Activated CD4-positive, alpha-beta memory T cell treated with anti-CD3 and anti-CD28 coated beads, Interleukin-2, amount 10 ng/mL, durations not matched to agents 7 days and 5 days (primary cell): ENCODE measurements at regions not wholly inside any gene's neighbourhood (a gene's known extent, or its start where the extent isn't known, plus 50 kb on each side); places are given as distances from the start of the nearest gene placed in this dataset.

ENCODE experiments used
- CTCF ChIA-PET: fragments of 350-600 bp; sonication (Branson Sonifier 250); formaldehyde crosslinking; loops from one replicate; lab custom pipeline; 2021; ENCODE audit warnings: antibody characterized with exemption, inconsistent platforms; lab: Charles Lee
- POLR2A ChIA-PET: fragments of 350-600 bp; sonication (Branson Sonifier 250); formaldehyde crosslinking; loops from one replicate; lab custom pipeline; 2021; ENCODE audit warnings: antibody characterized with exemption; lab: Charles Lee
- DNase-seq: peaks from one replicate; pipeline ENCODE4 v3.0.0-alpha.2; 2020
- H3K27ac Mint-ChIP-seq: one replicate; pipeline ENCODE4 v1.8.0; 2021; ENCODE audit warnings: mild to moderate bottlenecking, mixed read lengths
- H3K27me3 Mint-ChIP-seq: one replicate; pipeline ENCODE4 v1.8.0; 2021; ENCODE audit warnings: mixed read lengths
- H3K36me3 Mint-ChIP-seq: one replicate; pipeline ENCODE4 v1.8.0; 2021; ENCODE audit warnings: low read depth, mixed read lengths
- H3K4me1 Mint-ChIP-seq: one replicate; pipeline ENCODE4 v1.8.0; 2021; ENCODE audit warnings: mixed read lengths
- H3K4me3 Mint-ChIP-seq: one replicate; pipeline ENCODE4 v1.8.0; 2021; ENCODE audit warnings: mild to moderate bottlenecking, mixed read lengths
- H3K9me3 Mint-ChIP-seq: one replicate; pipeline ENCODE4 v1.8.0; 2021; ENCODE audit warnings: mixed read lengths

DNA sequence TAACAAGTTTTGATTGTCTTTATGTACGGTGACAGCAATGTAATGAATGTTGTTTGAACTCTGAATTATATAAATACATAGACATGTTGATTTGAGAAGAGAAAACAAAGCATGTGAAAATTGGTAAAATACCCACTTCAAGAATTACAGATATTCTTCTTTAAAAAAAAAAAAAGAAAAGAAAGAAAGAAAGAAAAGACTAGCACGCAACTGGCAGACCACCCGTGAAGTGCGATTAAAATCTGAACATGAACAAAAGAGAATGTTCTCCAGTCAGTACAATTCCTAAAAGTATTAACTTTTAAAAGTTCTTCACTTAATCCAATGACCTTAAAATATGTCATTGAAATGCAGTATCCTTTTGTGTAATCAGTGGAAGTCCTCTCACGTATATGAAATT, 434.9 kb downstream of the TFAP2A start:
- Mint-ChIP-seq H3K27me3 (no peaks in the 10 kb centered on the region), H3K4me3 (no peak overlapping the region), H3K27ac (no peak overlapping the region), H3K4me1 (no peaks in the 10 kb centered on the region), H3K36me3 (no peaks in the 10 kb centered on the region), H3K9me3 (peaks cover 7% of the 10 kb centered on the region)
- CTCF ChIA-PET = interaction anchor here (0.6 kb wide), 1 partner anchor 251 kb away, joined by 6 read pairs; no protein-coding TSS in a partner anchor
- POLR2A ChIA-PET = no interaction called here
- no peak for DNase-seq

DNA sequence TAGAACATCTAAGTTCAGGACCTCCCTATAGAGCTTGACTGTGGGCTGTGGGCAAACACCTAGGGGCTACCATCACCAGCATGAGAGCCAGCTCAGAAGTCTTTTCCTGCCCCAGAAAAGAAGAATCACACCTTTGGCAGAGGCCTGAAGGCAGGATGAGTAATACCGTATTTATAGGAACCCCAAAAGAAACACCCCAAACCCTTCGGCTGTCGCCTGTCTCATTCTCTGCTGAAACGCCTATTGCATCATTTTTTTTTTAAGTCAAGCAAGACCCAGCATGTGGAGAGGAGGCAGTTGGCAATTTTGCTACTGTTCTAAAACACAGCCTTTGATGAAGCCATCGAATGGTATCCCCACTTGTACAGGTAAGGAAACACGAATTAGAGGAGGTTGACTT, 436.4 kb downstream of the TFAP2A start:
- POLR2A ChIA-PET = no interaction called here
- DNase-seq = no peak
- CTCF ChIA-PET = no interaction called here
- no peaks in the 10 kb centered on the region for H3K36me3 Mint-ChIP-seq
- no peak overlapping the region for H3K27ac Mint-ChIP-seq
- no peaks in the 10 kb centered on the region for H3K4me1 Mint-ChIP-seq
- no peak overlapping the region for H3K4me3 Mint-ChIP-seq
- peaks cover 4% of the 10 kb centered on the region for H3K9me3 Mint-ChIP-seq
- H3K27me3 Mint-ChIP-seq = no peaks in the 10 kb centered on the region

DNA sequence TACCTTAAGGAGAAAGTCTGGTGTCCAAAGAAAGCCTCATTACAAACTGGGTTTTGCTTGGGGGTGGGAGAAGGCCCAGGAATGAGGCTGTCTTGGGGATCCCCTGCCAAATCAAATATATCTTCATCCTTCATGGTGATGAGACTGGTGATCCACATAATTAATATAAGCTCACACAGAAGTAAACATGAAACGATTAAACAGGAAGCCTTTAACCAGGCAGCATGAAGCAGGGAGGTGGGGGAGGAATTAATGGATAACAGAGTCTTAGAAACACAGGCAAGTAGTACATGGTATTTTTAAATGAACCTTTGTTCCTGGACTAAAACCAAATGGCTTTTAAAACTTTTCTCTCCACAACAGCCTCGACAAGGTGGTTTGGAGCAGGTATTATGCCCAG, 437.5 kb downstream of the TFAP2A start:
- H3K36me3 Mint-ChIP-seq = no peaks in the 10 kb centered on the region
- H3K27ac Mint-ChIP-seq = no peak overlapping the region
- ChIA-PET POLR2A (no interaction called here), CTCF (no interaction called here)
- DNase-seq = no peak
- no peaks in the 10 kb centered on the region for H3K4me1 Mint-ChIP-seq
- peaks cover 4% of the 10 kb centered on the region for H3K9me3 Mint-ChIP-seq
- H3K27me3 Mint-ChIP-seq = no peaks in the 10 kb centered on the region
- no peak overlapping the region for H3K4me3 Mint-ChIP-seq

DNA sequence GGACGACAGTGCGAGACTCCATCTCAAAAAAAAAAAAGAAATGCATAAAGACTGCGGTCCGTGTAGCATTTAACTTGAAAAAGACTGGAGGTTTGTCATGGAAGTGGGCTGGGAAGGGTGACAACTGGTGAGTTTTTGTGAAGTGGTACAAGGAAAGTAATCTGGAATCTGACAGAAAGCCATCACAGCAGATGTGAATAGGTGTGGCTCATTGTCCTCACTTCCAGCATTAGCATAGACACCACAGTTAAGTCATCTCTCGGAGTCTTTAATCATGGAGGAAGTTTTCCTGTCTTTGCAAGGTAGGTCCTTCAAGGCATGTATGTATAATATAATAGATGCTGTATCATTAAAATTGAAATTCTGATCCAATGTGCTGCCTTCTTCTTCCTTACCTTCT, 453.2 kb downstream of the TFAP2A start:
- DNase-seq = no peak
- Mint-ChIP-seq H3K36me3 (no peaks in the 10 kb centered on the region), H3K9me3 (peaks cover 1% of the 10 kb centered on the region), H3K27ac (no peak overlapping the region), H3K27me3 (no peaks in the 10 kb centered on the region), H3K4me3 (no peak overlapping the region), H3K4me1 (no peaks in the 10 kb centered on the region)
- CTCF ChIA-PET = no interaction called here
- POLR2A ChIA-PET = no interaction called here

DNA sequence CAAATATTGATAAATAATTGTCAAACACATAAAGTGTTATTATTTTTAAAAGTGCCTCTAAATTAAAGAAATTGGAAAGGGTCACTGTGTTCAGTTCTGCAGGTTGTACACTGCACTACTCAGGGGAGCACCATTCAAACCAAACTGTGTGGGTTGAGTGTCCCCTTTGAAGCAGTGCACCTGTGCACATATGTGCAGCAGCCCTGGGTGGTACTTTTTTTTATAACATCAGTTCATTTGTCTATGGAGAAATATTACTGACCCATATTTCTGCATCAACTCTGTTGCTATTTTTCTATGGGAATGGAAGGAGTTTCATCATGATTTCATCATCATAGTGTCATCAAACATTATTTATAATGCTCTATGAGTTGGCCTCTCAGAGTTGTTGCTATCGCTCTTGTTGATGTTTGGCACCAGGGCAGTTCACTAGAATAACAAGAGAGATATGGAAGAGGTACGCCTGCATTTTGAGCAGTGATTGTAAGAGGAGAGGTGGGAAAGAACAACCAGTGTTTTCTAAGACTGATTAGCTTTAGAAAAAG, 457.6 kb downstream of the TFAP2A start:
- H3K27me3 Mint-ChIP-seq = no peaks in the 10 kb centered on the region
- CTCF ChIA-PET = no interaction called here

DNA sequence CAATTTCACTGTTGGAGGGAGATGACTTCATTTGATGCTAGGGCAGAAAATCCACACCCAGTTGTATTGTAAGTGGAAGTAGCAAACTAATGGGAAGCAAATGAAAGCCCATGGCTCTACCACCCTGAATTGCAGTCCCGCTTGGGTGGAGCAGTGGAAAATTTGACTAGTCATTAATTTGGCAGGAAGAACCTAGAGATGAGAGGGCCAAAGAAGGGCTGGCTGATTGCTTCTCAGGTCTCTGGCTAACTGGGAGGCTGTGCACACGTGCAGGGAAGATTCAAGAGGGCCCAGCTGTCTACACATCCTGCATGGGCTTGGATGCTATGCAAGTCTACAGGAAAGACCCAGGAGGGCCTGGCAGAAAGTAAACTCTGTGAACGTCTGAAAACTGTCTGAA, 466.2 kb downstream of the TFAP2A start:
- H3K27ac Mint-ChIP-seq = no peak overlapping the region
- DNase-seq = no peak

More for the DNA sequence above, 457.6 kb downstream of the TFAP2A start:
- Mint-ChIP-seq H3K4me3 (no peak overlapping the region), H3K27ac (no peak overlapping the region), H3K4me1 (no peaks in the 10 kb centered on the region), H3K36me3 (no peaks in the 10 kb centered on the region), H3K9me3 (peaks cover 11% of the 10 kb centered on the region)
- POLR2A ChIA-PET = no interaction called here
- no peak for DNase-seq

DNA sequence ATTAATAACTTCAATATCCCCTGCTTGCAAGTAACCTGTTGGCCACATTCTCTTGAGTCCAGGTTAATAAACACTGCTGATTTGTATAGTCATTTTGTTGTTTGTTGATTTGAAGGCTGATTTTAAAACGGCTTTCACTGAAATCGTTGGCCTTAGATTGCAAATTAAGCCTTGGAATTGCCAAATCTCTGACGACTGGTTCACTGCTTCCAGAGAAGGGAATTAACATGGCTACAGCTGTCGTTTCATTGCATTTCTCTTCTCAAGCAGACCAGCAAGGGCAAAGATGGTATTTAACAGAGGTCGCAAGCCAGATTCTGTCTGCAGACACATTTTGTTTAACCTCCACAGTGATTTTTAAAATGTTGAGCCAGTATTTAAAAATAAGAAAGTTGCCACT, 470.9 kb downstream of the TFAP2A start:
- Mint-ChIP-seq H3K27ac (no peak overlapping the region), H3K27me3 (no peaks in the 10 kb centered on the region), H3K36me3 (no peaks in the 10 kb centered on the region), H3K9me3 (peaks cover 25% of the 10 kb centered on the region), H3K4me3 (no peak overlapping the region), H3K4me1 (no peaks in the 10 kb centered on the region)
- ChIA-PET POLR2A (no interaction called here), CTCF (no interaction called here)
- DNase-seq = no peak

More for the DNA sequence above, 466.2 kb downstream of the TFAP2A start:
- POLR2A ChIA-PET = no interaction called here
- H3K9me3 Mint-ChIP-seq = peaks cover 24% of the 10 kb centered on the region
- no peaks in the 10 kb centered on the region for H3K27me3 Mint-ChIP-seq
- no peak overlapping the region for H3K4me3 Mint-ChIP-seq
- no peaks in the 10 kb centered on the region for H3K4me1 Mint-ChIP-seq
- H3K36me3 Mint-ChIP-seq = no peaks in the 10 kb centered on the region
- CTCF ChIA-PET = no interaction called here

DNA sequence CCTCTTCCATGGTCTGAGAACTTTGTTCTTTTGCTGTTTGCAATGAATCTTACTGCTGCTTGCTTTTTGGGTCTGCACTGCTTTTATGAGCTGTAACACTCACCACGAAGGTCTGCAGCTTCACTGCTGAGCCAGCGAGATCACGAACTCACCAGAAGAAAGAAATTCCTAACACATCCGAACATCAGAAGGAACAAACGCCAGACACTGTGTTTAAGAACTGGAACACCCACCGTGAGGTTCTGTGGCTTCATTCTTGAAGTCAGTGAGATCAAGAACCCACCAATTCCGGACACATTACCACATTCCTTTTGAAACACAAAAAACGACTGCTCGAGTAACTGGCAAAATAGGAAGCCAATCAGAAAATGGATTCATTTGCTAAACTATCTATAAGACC, 471.8 kb downstream of the TFAP2A start:
- Mint-ChIP-seq H3K36me3 (no peaks in the 10 kb centered on the region), H3K27me3 (no peaks in the 10 kb centered on the region), H3K9me3 (peaks cover 25% of the 10 kb centered on the region), H3K4me3 (no peak overlapping the region), H3K27ac (no peak overlapping the region), H3K4me1 (no peaks in the 10 kb centered on the region)
- CTCF ChIA-PET = no interaction called here
- DNase-seq = no peak
- POLR2A ChIA-PET = no interaction called here

DNA sequence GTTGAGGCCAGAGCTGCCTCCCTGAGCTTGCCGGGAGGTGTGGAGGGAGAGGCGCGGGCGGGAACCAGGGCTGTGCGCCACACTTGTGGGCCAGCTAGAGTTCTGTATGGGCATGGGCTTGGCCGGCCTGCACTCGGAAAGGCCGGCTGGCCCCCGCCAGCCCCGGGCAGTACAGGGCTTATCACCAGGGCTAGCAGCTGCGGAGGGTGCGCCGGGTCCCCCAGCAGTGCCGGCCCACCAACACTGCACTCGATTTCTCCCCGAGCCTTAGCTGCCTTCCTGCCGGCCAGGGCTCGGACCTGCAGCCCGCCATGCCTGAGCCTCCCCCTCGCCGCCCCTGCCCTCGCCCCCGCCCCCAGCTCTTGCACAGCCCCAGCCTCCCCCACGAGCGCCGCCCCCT, 472.7 kb downstream of the TFAP2A start:
- Mint-ChIP-seq H3K27me3 (no peaks in the 10 kb centered on the region), H3K36me3 (no peaks in the 10 kb centered on the region), H3K9me3 (peaks cover 20% of the 10 kb centered on the region), H3K4me3 (no peak overlapping the region), H3K4me1 (no peaks in the 10 kb centered on the region), H3K27ac (no peak overlapping the region)
- ChIA-PET CTCF (no interaction called here), POLR2A (no interaction called here)
- DNase-seq = no peak

DNA sequence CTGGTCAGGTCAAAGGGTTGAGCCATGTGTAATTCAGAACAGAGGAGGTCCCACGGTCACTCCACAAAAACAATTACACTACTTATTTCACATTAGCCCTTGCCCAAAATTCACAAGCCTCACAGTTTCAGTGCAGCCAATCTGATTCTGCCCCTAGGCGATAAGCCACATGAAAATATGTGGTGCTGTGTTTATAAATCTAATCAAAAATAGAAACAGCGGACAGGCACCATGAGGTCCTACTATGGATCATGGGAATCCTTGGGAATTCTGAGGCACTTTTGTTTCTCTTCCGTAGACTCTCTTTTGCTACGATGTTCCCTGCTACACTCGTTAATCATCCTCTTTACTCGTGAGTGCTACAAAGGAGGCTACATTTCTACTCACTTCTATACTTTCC, 476.1 kb downstream of the TFAP2A start:
- POLR2A ChIA-PET = no interaction called here
- Mint-ChIP-seq H3K9me3 (peaks cover 9% of the 10 kb centered on the region), H3K4me1 (no peaks in the 10 kb centered on the region), H3K27ac (no peak overlapping the region), H3K36me3 (no peaks in the 10 kb centered on the region), H3K4me3 (no peak overlapping the region), H3K27me3 (no peaks in the 10 kb centered on the region)
- CTCF ChIA-PET = no interaction called here
- DNase-seq = no peak

DNA sequence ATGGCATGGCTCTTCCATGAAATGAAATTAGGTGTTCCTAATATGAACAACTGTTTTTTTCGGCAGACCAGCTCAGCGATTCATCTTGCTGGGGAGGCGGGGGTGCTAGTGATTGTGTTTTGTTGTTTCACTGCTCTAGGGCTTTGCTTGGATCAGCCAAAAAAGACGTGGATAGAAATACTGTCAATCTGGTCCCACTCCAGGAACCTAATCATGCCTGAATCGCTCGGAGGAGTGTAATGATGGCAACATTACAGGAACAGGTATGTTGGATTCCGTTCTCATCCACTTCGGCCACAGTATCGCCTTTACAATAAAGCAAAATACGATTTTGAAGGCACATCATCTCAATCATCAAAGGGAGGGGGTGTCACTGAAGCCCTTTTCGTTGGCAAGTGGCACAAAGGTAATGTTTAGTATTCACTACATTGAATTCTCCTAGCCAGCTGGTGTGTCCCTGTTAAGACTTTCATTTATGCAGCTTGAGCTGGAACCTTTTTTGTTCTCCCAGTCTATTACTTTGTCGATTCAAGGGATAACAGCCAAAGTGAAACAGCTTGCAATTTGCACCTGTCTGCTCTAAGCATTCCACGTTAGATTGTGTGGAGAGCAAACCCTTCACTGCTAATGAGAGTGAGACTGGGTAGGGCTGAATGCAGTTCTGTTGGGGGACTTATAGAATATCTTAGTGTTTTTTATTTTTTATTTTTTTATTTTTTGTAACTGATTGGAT, 477.7 kb downstream of the TFAP2A start:
- no peaks in the 10 kb centered on the region for H3K36me3 Mint-ChIP-seq
- ChIA-PET CTCF (interaction anchor here (0.5 to 0.6 kb wide), 2 partner anchors 93 to 412 kb away, joined by 3 to 4 read pairs; no protein-coding TSS in a partner anchor), POLR2A (no interaction called here)
- H3K4me3 Mint-ChIP-seq = no peak overlapping the region
- DNase-seq = no peak
- H3K27ac Mint-ChIP-seq = no peak overlapping the region
- no peaks in the 10 kb centered on the region for H3K4me1 Mint-ChIP-seq
- no peaks in the 10 kb centered on the region for H3K27me3 Mint-ChIP-seq
- peaks cover 6% of the 10 kb centered on the region for H3K9me3 Mint-ChIP-seq

DNA sequence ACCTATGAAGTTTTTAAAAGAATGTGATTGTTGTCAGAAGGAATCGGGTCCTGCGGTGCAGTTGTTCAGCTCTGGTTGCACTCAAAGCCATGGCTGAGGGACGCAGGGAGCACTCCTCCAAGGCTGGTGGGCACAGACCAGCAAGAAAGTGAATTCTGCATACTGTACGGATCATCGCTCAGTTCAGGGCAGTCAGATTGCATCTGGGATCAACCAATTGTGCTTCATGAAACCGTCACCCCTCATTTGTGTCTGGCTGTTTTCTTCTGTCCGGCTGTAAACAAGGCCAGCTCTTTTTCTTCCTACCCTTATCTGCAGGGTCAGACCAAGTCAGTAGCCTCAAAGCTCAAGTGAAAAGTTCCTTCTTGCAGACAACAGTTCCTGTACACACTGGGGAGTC, 478.3 kb downstream of the TFAP2A start:
- no peaks in the 10 kb centered on the region for H3K27me3 Mint-ChIP-seq
- DNase-seq = no peak
- no peaks in the 10 kb centered on the region for H3K4me1 Mint-ChIP-seq
- H3K36me3 Mint-ChIP-seq = no peaks in the 10 kb centered on the region
- peaks cover 4% of the 10 kb centered on the region for H3K9me3 Mint-ChIP-seq
- CTCF ChIA-PET = no interaction called here
- POLR2A ChIA-PET = no interaction called here
- no peak overlapping the region for H3K4me3 Mint-ChIP-seq
- no peak overlapping the region for H3K27ac Mint-ChIP-seq

DNA sequence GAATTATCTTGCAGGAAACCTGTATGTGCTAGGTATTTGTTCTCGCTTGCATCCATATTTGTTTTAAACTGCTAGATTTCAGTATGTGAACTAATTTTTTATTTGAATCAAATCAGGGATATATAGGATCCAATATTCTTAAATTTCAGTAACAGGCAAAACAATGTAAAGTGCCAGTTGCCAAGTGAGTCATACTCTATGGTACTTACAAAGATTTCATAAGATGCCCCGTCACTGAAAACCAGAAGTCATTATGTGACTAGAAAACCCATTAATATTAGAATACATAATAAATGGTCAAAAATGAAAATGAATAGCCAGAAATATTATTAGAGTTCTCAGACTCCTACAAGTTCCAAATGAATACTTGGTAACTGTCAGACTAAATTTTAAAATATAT, 481.2 kb downstream of the TFAP2A start:
- CTCF ChIA-PET = no interaction called here
- no peak for DNase-seq
- Mint-ChIP-seq H3K36me3 (no peaks in the 10 kb centered on the region), H3K4me3 (no peak overlapping the region), H3K27me3 (no peaks in the 10 kb centered on the region), H3K27ac (no peak overlapping the region), H3K4me1 (no peaks in the 10 kb centered on the region), H3K9me3 (peaks cover 2% of the 10 kb centered on the region)
- POLR2A ChIA-PET = no interaction called here

DNA sequence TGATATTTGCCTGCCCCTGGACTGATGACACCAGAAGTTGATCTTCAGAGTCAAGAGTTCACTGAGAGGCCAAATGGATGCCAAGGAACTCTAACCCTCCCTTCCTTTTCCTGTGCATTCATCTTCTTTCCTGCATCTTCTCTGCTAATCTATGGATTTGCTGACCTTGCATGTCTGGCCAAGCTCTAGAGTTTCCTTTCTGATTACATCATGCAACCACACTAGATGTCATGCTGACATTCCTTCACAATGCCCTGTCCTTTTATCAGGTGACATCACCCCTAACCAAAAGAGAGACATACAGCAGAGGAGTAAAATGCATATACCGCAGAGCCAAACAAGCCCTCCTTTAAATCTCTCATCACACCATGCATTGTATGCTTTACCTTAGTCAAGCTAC, 487.6 kb downstream of the TFAP2A start:
- no peaks in the 10 kb centered on the region for H3K36me3 Mint-ChIP-seq
- H3K27me3 Mint-ChIP-seq = no peaks in the 10 kb centered on the region
- peaks cover 2% of the 10 kb centered on the region for H3K9me3 Mint-ChIP-seq
- CTCF ChIA-PET = no interaction called here
- H3K27ac Mint-ChIP-seq = no peak overlapping the region
- no peak for DNase-seq
- H3K4me3 Mint-ChIP-seq = no peak overlapping the region
- POLR2A ChIA-PET = no interaction called here
- H3K4me1 Mint-ChIP-seq = no peaks in the 10 kb centered on the region
